ENCODE measurements at regions not wholly inside any gene's neighbourhood (a gene's known extent, or its start where the extent isn't known, plus 50 kb on each side); places are given as distances from the start of the nearest gene placed in this dataset.

DNA sequence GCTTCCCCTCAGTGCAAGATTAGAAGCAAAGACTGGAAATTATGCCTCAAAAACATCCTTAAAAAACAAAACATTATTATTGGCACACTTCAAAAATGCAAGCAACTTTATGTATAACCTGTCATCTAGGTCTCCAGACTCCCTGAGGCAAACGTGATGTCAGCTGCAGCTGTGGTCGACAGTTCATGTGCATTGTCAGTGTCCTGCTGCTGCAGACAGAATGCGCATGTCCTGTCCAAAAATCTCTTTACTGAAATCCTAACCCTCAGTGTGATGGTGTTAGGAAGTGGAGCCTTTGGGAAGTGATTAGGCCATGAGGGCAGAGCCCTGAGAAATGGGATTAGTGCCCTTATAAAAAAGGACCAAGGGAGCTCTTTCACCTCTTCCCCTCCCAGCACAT, 126.9 kb downstream of the CYRIA start:
- H3K9me3 ChIP-seq: no peaks in the 10 kb centered on the region
- no peak for DNase-seq (ENCODE audit: extremely low spot score in 2 of 2)
- TF ChIP-seq POLR2AphosphoS5 (IDR thresholded peaks at IDR 0.05; ENCODE audit: insufficient read depth in 1 of 2, low read depth in 1 of 2) (no peak), CTCF (IDR thresholded peaks at IDR 0.05) (no peak), POLR2A (IDR thresholded peaks at IDR 0.05) (no peak)
- H3K4me3 ChIP-seq: no peak overlapping the region
- no peaks in the 10 kb centered on the region for H3K27me3 ChIP-seq
- H3K27ac ChIP-seq: no peak overlapping the region
- no peaks in the 10 kb centered on the region for H3K36me3 ChIP-seq
- intact Hi-C loops (cut with DNase I): no loop called here
- no peaks in the 10 kb centered on the region for H3K4me1 ChIP-seq

- intact Hi-C loops (cut with DNase I): no loop called here
- no peak overlapping the region for H3K4me3 ChIP-seq
- no peaks in the 10 kb centered on the region for H3K9me3 ChIP-seq
- DNase-seq (ENCODE audit: extremely low spot score in 2 of 2): no peak
- H3K27ac ChIP-seq: no peak overlapping the region
- H3K4me1 ChIP-seq: no peaks in the 10 kb centered on the region
- TF ChIP-seq POLR2A (IDR thresholded peaks at IDR 0.05) (no peak), CTCF (IDR thresholded peaks at IDR 0.05) (no peak), POLR2AphosphoS5 (IDR thresholded peaks at IDR 0.05; ENCODE audit: insufficient read depth in 1 of 2, low read depth in 1 of 2) (no peak)
- no peaks in the 10 kb centered on the region for H3K36me3 ChIP-seq
- H3K27me3 ChIP-seq: no peaks in the 10 kb centered on the region
Observed at GRCh38 chr2:16537347-16537746, 128.3 kb downstream of the CYRIA start.

DNA sequence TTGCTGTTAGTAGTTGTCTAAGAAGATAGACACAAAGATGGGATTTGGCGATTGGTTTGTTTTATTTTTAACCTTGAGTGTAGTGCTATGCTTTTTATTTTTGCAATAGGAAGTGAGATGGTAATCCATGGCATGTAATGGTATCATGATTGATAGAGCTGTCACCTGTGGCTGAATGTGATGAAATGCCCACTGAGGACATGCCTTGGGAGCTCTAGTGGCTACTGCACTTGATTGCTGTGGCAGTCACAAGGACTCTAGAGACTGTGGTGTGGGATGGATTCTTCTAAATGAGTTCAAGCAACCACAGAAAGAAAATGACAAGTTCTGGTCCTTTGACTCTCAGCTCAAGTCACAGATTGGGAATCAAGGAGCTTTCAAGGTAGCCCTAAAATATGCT, 139.4 kb downstream of the CYRIA start:
- TF ChIP-seq CTCF (IDR thresholded peaks at IDR 0.05): no peak
- TF ChIP-seq POLR2A (IDR thresholded peaks at IDR 0.05): no peak
- no peak for TF ChIP-seq POLR2AphosphoS5 (IDR thresholded peaks at IDR 0.05; ENCODE audit: insufficient read depth in 1 of 2, low read depth in 1 of 2)
- no peak overlapping the region for H3K27ac ChIP-seq
- H3K4me1 ChIP-seq: peaks cover 10% of the 10 kb centered on the region
- no peak for DNase-seq (ENCODE audit: extremely low spot score in 2 of 2)
- no peaks in the 10 kb centered on the region for H3K36me3 ChIP-seq
- no peaks in the 10 kb centered on the region for H3K27me3 ChIP-seq
- no peaks in the 10 kb centered on the region for H3K9me3 ChIP-seq
- H3K4me3 ChIP-seq: no peak overlapping the region
- intact Hi-C loops (cut with DNase I): no loop called here

DNA sequence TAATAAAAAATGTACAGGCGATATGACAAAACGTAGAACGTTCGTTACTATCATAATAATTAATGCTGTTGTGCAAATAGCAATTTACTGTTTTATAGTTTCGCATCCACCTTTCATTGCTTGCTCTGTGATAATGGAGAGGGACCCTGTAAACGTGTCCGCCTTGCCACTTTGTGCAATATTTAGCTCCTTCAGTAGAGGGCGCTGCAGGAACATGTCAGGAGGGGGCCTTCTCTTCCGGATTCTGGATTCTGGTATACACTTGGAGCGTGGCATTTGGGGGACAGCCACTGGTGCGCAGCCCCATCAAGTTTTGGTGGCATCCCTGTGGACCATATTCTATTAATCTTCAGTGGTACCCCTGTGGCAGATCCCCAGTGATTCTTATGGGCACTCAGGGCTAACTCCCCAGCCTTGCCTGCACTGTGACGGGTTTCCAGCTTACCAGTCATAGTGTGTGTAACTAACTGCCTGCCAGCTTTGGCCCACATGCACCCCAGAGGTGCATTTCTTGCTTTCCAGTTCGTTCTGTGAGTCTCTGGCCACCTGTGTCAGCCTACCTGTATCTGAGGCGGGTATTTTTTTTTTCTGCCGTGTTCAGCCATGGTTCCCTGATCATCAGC, 140.3 kb downstream of the CYRIA start:
- Histone ChIP-seq H3K4me3 (no peak overlapping the region), H3K27me3 (no peaks in the 10 kb centered on the region), H3K9me3 (no peaks in the 10 kb centered on the region), H3K4me1 (peaks cover 10% of the 10 kb centered on the region), H3K36me3 (no peaks in the 10 kb centered on the region), H3K27ac (no peak overlapping the region)
- TF ChIP-seq POLR2AphosphoS5 (IDR thresholded peaks at IDR 0.05; ENCODE audit: insufficient read depth in 1 of 2, low read depth in 1 of 2): no peak
- TF ChIP-seq CTCF (IDR thresholded peaks at IDR 0.05): peak in 1 of 3 experiments; percentile 9
- DNase-seq (ENCODE audit: extremely low spot score in 2 of 2): no peak
- intact Hi-C loops (cut with DNase I): no loop called here

GRCh38 chr2:16523711-16524110, 141.9 kb downstream of the CYRIA start:
- Histone ChIP-seq H3K27me3 (no peaks in the 10 kb centered on the region), H3K27ac (no peak overlapping the region), H3K36me3 (no peaks in the 10 kb centered on the region), H3K9me3 (no peaks in the 10 kb centered on the region), H3K4me1 (peaks cover 10% of the 10 kb centered on the region), H3K4me3 (no peak overlapping the region)
- intact Hi-C loops (cut with DNase I): no loop called here
- DNase-seq (ENCODE audit: extremely low spot score in 2 of 2): no peak
- TF ChIP-seq POLR2A (IDR thresholded peaks at IDR 0.05): no peak
- TF ChIP-seq CTCF (IDR thresholded peaks at IDR 0.05): no peak
- no peak for TF ChIP-seq POLR2AphosphoS5 (IDR thresholded peaks at IDR 0.05; ENCODE audit: insufficient read depth in 1 of 2, low read depth in 1 of 2)
